Right ventricle myocardium superior (tissue), 1 donor: ENCODE measurements at regions not wholly inside any gene's neighbourhood (a gene's known extent, or its start where the extent isn't known, plus 50 kb on each side); places are given as distances from the start of the nearest gene placed in this dataset.

Experiments used
- ATAC-seq: fragments of 200-7000 bp; cut with Tn5 transposase; one replicate; pipeline ENCODE4 v1.9.1; 2020; ENCODE audit warnings: mild to moderate bottlenecking; ENCODE audit not compliant: poor library complexity
- DNase-seq: peaks from one replicate; pipeline ENCODE4 v3.0.0-alpha.2; 2020
- intact Hi-C: fragments of 100-400 bp; cut with DNase I; formaldehyde crosslinking; loops from one replicate; pipeline ENCODE4 v1.11.2; 2022
- donor health status: DM: no; HTN: yes; CAD: no; lungs with severe emphysema.

- intact Hi-C loops: no loop called here
- ATAC-seq (peak; percentile 20), DNase-seq (no peak)
Observed at GRCh38 chr11:62033191-62034035, 66.0 kb upstream of the FTH1 start.

GRCh38 chr11:62030071-62030684, 62.7 kb upstream of the FTH1 start:
- no peak for ATAC-seq

GRCh38 chr11:62026739-62027370, 59.4 kb upstream of the FTH1 start:
- ATAC-seq (no peak), DNase-seq (no peak)
- intact Hi-C loops: no loop called here

More at GRCh38 chr11:62030071-62030684, 62.7 kb upstream of the FTH1 start:
- no peak for DNase-seq
- intact Hi-C loops: no loop called here

- intact Hi-C loops: no loop called here
- ATAC-seq (peak; percentile 95), DNase-seq (peak; percentile 78)
Observed at GRCh38 chr11:62025487-62026105, 58.2 kb upstream of the FTH1 start.

- ATAC-seq (no peak), DNase-seq (no peak)
- intact Hi-C loops: no loop called here
Observed at GRCh38 chr11:62024936-62025486, 57.6 kb upstream of the FTH1 start.

GRCh38 chr11:62022211-62022610, 54.8 kb upstream of the FTH1 start:
- ATAC-seq: no peak
- no peak for DNase-seq
- intact Hi-C loops: no loop called here

- DNase-seq (peak; percentile 56), ATAC-seq (no peak)
- intact Hi-C loops: no loop called here
Observed at GRCh38 chr11:62020661-62021060, 53.2 kb upstream of the FTH1 start.

- ATAC-seq (no peak), DNase-seq (no peak)
- intact Hi-C loops: no loop called here
Observed at GRCh38 chr11:62018981-62019664, 51.7 kb upstream of the FTH1 start.

- intact Hi-C loops: no loop called here
- ATAC-seq: no peak
- DNase-seq: peak; percentile 42
Observed at GRCh38 chr11:62017878-62018655, 50.6 kb upstream of the FTH1 start.
